NCI-H526 (cell line): ENCODE measurements at regions not wholly inside any gene's neighbourhood (a gene's known extent, or its start where the extent isn't known, plus 50 kb on each side); places are given as distances from the start of the nearest gene placed in this dataset.

Experiments used
- DNase-seq, 2 experiments: peaks; one replicate each; lab custom pipeline; 2025; lab: John Stamatoyannopoulos, UW

DNA sequence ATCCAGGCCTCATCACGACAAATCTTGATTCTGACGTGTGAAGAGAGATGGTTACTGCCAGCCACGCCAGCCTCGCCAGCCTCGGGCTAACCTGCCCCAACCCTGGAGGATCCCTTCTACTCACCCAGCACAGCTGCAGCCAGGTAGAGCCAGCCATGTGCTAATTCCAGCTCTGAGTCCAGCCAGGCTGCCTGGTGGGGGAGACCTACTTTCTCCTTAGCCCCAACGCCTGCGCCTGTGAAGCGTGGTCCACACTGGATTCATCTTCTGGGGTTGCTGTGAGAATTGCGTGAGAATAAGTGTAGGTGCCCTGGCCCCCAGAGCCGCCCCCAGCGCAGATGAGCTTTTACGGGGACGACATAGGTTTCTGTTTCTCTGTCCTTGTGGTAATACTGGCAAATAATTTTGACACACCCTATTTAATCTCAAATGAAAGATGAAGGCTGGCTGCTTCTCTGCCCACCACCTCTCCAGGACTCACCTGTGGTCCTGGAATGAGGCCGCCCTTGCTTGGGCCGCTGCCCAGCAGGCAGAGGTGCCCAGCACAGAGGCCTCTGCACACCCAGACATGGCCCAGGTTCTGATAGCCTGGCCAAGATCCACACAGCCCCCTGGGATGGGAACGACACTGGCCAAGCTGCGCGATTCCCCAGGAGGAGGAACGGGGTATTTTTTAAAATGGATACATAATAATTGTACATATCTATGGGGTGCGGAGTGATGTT lies 528.4 kb downstream of the TBC1D22A start:
- DNase-seq = no peak

- no peak for DNase-seq
These were observed 527.0 kb downstream of the TBC1D22A start for GRCh38 chr22:47289336-47289985.

DNA sequence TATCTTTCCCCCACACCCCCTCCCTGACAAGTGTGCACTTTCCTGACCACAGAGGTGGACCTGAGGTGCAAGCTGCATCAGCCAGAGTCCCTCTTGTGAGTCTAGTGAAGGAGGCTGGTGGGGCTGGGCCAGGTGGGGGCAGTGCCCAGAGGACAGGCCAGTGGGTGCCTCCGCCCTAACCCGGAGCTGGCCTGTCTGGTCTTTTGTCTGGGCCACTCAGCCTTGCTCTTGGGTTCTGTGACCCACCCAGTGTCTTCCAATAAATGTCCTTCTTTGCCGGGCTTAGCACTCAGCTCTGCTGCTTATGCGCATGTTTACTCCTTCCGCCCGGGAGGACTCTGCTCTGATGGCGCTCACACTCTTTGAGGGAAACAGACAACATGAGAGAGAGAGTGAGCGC lies 526.2 kb downstream of the TBC1D22A start:
- no peak for DNase-seq

GRCh38 chr22:47287516-47287915 lies 525.1 kb downstream of the TBC1D22A start:
- no peak for DNase-seq

- no peak for DNase-seq
These were observed 524.1 kb downstream of the TBC1D22A start for GRCh38 chr22:47286590-47286989.

DNA sequence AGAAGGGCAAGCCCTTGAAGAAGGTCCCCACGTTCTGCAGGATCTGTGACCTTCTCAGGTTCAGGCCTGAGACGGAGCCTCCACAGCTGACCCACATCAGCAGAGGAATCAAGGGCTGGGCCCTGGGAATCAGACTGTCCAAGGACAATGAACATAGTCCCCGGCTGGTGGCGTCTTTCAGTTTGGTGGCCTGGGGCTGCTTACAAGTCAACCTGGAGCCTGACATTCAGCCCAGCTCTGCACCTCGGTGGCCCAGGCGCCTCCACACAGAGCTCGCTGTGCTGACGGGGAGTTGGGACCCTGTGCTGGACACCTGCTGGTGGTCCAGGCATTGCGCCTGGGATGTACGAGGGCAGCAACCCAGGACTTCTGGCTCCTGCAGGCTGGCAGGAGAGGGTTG lies 523.5 kb downstream of the TBC1D22A start:
- DNase-seq = no peak

GRCh38 chr22:47284822-47285221 lies 522.4 kb downstream of the TBC1D22A start:
- DNase-seq = no peak

DNA sequence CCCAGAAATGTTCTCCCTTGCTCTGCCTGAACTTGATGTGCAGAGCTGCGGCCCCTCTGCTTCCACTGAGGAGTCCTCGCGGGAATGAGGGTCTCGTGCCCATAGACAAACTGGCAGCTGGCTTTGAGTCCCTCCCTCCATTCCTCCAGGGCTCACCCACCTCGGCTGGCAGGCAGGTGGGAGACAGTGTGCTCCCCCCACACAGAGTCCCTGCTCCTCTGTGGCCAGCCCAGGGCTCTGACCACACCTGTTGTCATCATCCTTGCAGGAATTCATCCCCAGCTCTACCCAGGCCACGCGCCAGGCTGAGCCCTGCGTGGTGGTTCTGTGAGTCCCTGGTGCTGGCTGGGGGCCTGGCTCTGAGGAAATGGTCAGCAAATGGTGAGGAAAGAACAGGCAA lies 521.9 kb downstream of the TBC1D22A start:
- DNase-seq = no peak

DNA sequence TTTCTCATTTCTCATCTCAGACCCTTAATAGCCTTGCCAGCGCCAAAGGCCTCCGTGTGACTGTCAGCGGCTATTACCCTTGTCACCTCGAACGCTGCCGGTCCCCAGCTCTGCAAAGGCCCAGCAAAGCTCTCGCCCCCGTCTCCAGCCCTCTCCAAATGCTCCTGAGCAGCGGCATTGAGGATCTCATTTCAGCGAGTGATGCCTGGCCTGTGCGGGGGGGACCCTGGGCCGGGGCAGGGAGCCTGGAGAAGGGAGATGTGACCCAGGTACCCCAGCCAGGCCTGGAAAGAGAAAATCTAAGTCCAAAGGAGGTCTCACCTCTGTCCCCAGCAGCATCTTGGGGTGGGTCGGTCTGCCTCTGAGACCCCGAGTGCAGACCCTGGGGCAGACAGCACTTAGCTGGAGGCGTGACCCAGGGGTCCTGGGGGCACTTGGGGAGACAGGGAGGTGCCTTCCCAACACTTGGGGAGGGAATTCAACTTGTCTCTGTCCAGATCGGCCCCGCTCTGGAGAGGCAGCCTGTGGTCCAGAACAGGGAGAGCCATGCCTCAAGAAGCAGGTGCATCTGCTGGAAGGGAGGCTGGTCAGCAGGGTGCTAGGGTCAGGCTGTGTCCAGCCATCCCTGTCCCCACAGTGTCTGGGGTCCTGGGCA lies 521.3 kb downstream of the TBC1D22A start:
- DNase-seq = no peak

DNA sequence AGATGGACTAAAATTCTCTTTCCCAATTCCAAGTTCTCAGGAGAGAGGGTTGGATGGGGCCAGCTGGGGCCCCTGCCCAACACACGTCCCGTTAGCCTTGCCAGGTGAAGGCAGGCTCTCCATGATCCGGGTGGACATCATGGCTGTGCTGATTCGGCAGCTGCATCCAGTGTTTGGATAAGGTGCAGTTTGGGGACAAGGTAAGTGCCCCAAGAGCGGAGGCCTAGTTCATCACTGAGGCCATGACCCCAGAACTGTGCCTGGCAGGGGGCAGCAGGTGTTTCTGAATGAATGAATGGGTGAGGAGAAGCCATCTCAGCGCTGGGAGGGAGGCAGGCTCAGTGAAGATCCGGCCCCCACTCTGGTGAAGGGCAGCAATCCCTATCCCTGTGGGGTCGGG lies 520.4 kb downstream of the TBC1D22A start:
- DNase-seq = no peak

DNA sequence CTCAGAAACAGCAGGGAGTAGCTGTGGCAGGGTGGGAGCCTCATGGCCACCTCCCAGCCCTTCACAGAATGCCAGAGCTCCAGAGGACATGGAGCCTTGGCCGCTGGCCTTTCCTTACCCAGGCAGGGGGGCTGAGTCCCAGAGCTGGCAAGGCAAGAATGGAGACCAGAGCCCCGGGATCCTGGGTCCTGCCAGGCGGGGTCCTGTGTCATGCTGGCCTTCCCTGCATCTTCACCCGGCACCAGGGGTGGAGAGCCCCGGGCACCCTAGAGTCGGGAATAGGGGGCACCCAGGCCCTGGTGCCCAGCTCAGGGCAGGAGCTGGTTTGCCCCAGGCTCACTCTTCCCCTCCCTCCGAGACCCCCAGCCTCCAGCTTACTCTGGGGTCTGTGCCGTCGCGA lies 519.9 kb downstream of the TBC1D22A start:
- DNase-seq = no peak

DNA sequence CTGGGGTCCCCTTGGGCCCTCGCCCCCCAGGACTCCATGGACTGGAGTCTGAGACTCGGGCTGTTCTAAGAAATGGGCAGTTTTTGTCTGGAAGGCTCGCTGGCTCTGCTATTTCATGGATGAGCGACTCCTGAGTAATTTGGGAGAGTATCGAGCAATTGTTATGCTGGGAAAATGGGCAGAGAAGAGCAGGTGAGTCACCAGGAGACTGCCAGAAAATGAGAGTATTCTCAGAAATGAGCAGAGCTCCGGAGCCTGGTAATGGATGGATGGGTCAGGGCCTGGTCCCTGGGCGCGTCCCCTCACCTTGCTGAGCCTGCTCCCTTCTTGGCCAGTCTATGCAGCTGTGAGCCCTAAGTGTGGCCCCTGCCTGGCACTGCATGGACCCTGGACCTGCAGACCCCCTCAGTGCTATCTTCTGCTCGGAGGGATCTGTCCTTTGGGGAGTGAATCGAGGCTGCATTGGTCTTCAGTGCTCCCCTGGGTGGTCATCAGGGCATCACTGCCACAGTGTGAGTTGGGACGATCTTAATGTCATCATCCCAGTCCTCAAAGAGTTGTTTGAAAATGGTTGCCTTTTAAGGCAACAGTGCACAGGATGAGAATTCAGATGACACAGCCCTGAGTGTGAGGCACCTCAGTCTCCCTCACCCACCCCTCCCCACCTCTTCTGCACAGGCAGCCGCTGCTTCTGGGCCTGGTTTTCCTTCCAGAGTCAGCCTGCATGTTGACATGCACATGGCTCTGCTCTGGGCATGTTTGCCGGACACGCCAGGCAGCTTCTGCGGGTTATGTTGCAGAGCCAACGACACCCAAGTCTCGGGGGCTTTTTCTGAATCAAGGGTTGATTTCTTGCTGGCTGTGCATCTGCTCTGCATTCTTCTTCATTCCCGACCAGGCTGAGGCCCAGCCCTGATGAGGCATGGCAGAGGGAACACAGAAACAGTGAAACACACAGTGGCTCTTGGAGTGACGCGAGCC lies 519.0 kb downstream of the TBC1D22A start:
- DNase-seq = no peak

- DNase-seq = no peak
These were observed 517.9 kb downstream of the TBC1D22A start for GRCh38 chr22:47280301-47280700.

DNA sequence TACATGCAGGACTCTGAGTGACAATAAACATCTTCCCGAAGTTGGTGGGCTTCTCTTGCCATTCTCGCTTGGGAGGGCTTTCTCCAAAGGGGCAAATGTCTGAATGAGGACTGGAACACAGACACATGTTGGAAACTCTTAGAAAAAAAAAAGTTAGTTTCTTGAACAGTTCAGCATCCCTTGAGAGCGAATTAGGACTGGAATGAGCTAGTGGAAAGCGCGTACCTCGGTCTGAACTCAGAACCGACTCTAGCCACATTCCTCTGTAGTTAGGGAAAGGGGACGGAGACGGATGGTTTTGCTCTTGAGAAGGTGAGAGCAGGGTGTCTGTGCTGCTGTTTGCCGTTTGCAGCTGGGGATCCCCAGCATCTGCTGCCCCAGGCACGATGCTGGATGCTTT lies 517.3 kb downstream of the TBC1D22A start:
- DNase-seq = no peak

- no peak for DNase-seq
These were observed 516.9 kb downstream of the TBC1D22A start for GRCh38 chr22:47279337-47279736.

GRCh38 chr22:47278655-47279054 lies 516.2 kb downstream of the TBC1D22A start:
- no peak for DNase-seq

- no peak for DNase-seq
These were observed 515.1 kb downstream of the TBC1D22A start for GRCh38 chr22:47277531-47277930.

GRCh38 chr22:47276991-47277390 lies 514.5 kb downstream of the TBC1D22A start:
- no peak for DNase-seq

DNA sequence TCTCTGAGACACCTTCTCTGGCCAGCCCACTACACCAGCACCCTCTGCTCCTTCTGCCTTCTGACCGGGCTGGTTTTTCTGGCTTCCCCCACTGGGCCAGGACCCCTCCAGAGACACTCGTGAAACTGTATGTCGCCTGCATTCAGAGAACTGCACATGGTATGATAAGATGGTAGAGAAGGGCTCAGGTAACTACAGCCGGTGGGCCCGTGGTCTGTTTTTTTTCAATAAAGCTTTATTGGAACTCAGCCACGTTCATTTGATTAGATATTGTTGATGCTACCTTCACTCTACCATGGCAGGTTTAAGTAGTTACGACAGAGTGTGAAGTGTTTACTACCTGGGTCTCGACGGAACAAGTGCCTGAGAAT lies 514.0 kb downstream of the TBC1D22A start:
- no peak for DNase-seq

DNA sequence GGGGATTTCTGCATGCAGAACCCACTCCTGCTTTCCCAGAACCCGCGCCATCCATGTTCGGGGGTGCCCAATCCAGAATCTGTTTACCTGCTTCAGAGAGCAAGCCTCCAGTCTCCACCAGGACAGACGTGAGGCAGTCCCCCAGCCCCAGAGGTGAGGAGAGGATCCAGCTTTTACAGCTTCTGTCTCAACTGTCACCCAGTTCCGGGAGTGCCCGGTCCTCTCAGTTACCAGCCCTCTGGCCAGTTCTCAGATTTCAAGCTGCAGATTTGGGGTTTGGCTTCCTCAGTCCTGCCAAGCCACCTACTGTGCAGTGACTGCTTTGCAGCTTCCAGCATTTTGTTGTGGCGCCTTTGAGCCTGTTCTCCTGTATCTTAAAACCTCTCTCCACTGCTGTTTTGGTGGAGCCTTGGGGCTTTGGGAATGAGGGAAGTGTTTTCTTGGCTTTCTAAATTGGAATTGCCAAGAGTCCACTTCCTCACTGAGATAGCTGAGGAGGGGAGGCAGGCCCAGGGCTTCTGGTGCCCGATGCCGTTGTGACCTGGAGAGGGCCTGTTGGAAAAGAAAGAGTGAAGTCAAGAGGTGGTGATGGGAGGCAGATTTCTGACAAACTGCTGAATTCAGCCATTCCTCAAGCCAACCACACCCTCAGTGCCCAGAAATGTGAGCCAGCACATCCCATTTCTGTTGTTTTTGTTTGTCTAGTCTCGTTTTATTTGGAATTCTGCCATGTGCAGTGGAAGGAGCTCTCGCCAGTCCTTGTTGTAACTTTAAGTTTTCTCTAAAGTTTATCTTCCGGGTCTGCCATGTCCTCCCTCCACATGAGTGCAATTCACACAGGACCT lies 513.4 kb downstream of the TBC1D22A start:
- DNase-seq = peak in 1 of 2 experiments; percentile 17

DNA sequence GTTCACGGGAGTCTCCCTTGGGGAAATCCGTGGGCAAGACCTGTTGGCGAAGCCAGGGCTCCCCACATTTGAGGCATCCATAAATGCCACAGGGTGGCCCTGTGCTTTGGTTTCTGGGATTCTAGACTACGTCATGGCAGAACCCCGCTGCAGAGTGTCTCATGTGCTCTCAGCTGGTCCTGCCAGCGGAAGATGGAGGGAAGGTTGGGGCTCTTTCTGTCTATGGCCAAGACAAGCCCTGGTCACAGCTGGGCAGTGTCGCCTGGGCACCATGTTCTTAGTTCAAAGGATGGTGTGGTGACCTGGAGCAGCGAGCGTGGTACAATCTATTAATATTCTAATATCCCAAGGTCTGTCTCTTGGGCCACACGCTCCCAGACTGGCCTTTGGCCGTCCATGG lies 511.7 kb downstream of the TBC1D22A start:
- no peak for DNase-seq
